Transverse colon (tissue), 4 donors: ENCODE measurements at regions not wholly inside any gene's neighbourhood (a gene's known extent, or its start where the extent isn't known, plus 50 kb on each side); places are given as distances from the start of the nearest gene placed in this dataset.

ENCODE experiments used
- DNase-seq: peaks from one replicate; pipeline ENCODE4 v3.0.0-alpha.2; 2019
- H3K27ac ChIP-seq, 4 donors: fragments of 200-600 bp; sonication (generic); 2 replicates each; pipeline ENCODE4 v1.5.1; 2016 to 2018; ENCODE audit warnings: inconsistent platforms in 4 of 4
- H3K27me3 ChIP-seq: fragments of 200-600 bp; sonication (generic); 2 replicates; pipeline ENCODE4 v1.5.1; 2017; ENCODE audit warnings: inconsistent platforms
- H3K36me3 ChIP-seq, 4 donors: fragments of 200-600 bp; sonication (generic); 2 replicates each; pipeline ENCODE4 v1.5.1; 2017 to 2019; ENCODE audit warnings: inconsistent platforms in 4 of 4
- H3K4me1 ChIP-seq, 4 donors: fragments of 200-600 bp; sonication (generic); 2 replicates each; pipeline ENCODE4 v1.5.1; 2017 to 2020; ENCODE audit warnings: inconsistent platforms in 4 of 4
- H3K4me3 ChIP-seq, 4 donors: fragments of 200-600 bp; sonication (generic); 1 replicate in 1 of 4; 2 replicates in 3 of 4; pipeline versions ENCODE4 v1.5.1 to v1.6.1; 2017 to 2019; ENCODE audit warnings: inconsistent platforms in 4 of 4
- H3K9me3 ChIP-seq, 2 donors: fragments of 200-600 bp; sonication (generic); 2 replicates each; pipeline ENCODE4 v1.5.1; 2017 to 2019; ENCODE audit warnings: inconsistent platforms in 2 of 2
- CTCF ChIP-seq, 5 experiments: fragments of 200-600 bp in 3 of 5; fragments of 450-650 bp in 2 of 5; sonication (generic) in 3 of 5; IDR thresholded peaks; 1 replicate in 2 of 5; 2 replicates in 3 of 5; pipeline ENCODE4 v1.5.1; 2016 to 2017; ENCODE audit warnings: antibody characterized with exemption in 5 of 5, inconsistent platforms in 3 of 5, mild to moderate bottlenecking in 2 of 5, moderate library complexity in 1 of 5
- EP300 ChIP-seq: sonication (generic); formaldehyde crosslinking; IDR thresholded peaks from one replicate; pipeline ENCODE4 v1.6.1; 2017; ENCODE audit warnings: antibody characterized with exemption, low read depth
- POLR2A ChIP-seq: fragments of 450-650 bp; IDR thresholded peaks from one replicate; pipeline ENCODE4 v1.6.1; 2016; ENCODE audit warnings: antibody characterized with exemption, mild to moderate bottlenecking, moderate library complexity
- POLR2AphosphoS5 ChIP-seq, 3 donors: sonication (generic); formaldehyde crosslinking; IDR thresholded peaks; one replicate each; pipeline ENCODE4 v1.6.1; 2016; ENCODE audit warnings: antibody characterized with exemption in 3 of 3
- WGBS, 2 donors: methylation state at CpG; one replicate each; pipeline ENCODE4 v1.1.5; 2018; ENCODE audit warnings: low coverage in 1 of 2; 5-methylcytosine and 5-hydroxymethylcytosine counted together
- in situ Hi-C, 4 donors: fragments of 200-750 bp; cut with MboI; loops; one replicate each; pipeline versions ENCODE4 v1.15.0 to v1.15.1; 2017; ENCODE audit warnings: low sequenced_read_pairs in 3 of 4, low pct_ligation_motif_present in 1 of 4, low pct_unique_long_range_greater_than_20kb in 1 of 4
- intact Hi-C: fragments of 100-400 bp; cut with DNase I; formaldehyde crosslinking; loops from one replicate; pipeline ENCODE4 v1.15.1; 2023; ENCODE audit warnings: low total_unique reads

GRCh38 chr7:94195201-94195600, 191.0 kb upstream of the BET1 start:
- DNase-seq: no peak
- Histone ChIP-seq H3K36me3 (no peaks in the 10 kb centered on the region), H3K4me3 (no peak overlapping the region), H3K9me3 (no peaks in the 10 kb centered on the region), H3K4me1 (no peaks in the 10 kb centered on the region), H3K27ac (no peak overlapping the region), H3K27me3 (no peaks in the 10 kb centered on the region)
- intact Hi-C loops (no loop called here), in situ Hi-C loops (no loop called here)
- WGBS, 2 donors: 78 to 100% methylated on average over 1 to 2 of the region's 2 CpGs
- TF ChIP-seq CTCF (IDR thresholded peaks at IDR 0.05) (no peak), EP300 (no peak), POLR2A (no peak), POLR2AphosphoS5 (IDR thresholded peaks at IDR 0.05) (no peak)

DNA sequence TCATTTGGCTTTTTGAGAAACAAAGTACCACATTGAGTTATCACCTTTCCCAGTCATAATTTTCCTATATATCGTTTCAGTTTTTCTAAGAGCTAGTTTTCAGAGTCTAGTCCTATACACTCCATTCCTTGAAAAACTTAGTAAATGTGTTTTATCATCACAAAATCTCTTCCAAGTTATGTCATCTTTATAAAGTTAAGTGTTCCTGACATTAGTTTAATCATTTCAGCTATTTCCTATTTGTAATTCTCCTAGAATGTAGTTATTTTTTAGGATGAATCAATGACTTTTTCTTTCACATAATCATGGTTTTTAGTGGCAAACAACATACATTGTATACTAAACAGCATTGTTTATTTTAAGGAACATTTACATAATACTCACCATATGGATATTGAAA, 191.7 kb upstream of the BET1 start:
- Histone ChIP-seq H3K27ac (no peak overlapping the region), H3K27me3 (no peaks in the 10 kb centered on the region), H3K36me3 (no peaks in the 10 kb centered on the region), H3K9me3 (no peaks in the 10 kb centered on the region), H3K4me3 (no peak overlapping the region), H3K4me1 (no peaks in the 10 kb centered on the region)
- in situ Hi-C loops: no loop called here
- TF ChIP-seq POLR2AphosphoS5 (IDR thresholded peaks at IDR 0.05): no peak
- no peak for TF ChIP-seq POLR2A
- no peak for TF ChIP-seq EP300
- no peak for TF ChIP-seq CTCF (IDR thresholded peaks at IDR 0.05)
- intact Hi-C loops: no loop called here
- WGBS, 2 donors: 54 to 68% methylated on average over 1 of the region's 1 CpG
- DNase-seq: no peak

- no peaks in the 10 kb centered on the region for H3K4me1 ChIP-seq
- no peaks in the 10 kb centered on the region for H3K27me3 ChIP-seq
- in situ Hi-C loops (no loop called here), intact Hi-C loops (no loop called here)
- WGBS, 2 donors: 75 to 84% methylated on average over 1 to 2 of the region's 2 CpGs
- H3K9me3 ChIP-seq: no peaks in the 10 kb centered on the region
- H3K36me3 ChIP-seq: no peaks in the 10 kb centered on the region
- H3K4me3 ChIP-seq: no peak overlapping the region
- TF ChIP-seq POLR2A (no peak), POLR2AphosphoS5 (IDR thresholded peaks at IDR 0.05) (no peak), CTCF (IDR thresholded peaks at IDR 0.05) (no peak)
- H3K27ac ChIP-seq: no peak overlapping the region
- no peak for DNase-seq
These were observed 189.2 kb upstream of the COL1A2 start for GRCh38 chr7:94205529-94205928.

DNA sequence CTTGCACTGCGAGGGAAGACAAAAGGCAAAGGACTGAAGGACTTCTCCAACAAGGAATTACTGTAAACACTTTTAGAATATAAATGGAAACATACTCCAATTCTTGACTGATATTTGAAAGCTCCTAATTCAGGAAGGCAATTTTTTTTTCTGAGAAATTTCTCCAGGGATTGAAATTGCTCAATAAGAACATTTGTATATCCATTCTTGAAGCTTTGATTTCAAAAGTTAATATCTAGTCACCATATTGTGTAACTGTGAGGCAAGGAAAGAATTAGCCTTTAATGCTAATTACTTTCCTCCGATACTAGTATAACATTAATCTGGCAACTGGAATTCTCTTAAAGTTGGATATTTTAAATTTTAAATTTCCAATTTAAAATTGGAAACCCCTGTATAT, 188.4 kb upstream of the COL1A2 start:
- TF ChIP-seq CTCF (IDR thresholded peaks at IDR 0.05): no peak
- TF ChIP-seq POLR2A: no peak
- intact Hi-C loops (no loop called here), in situ Hi-C loops (no loop called here)
- Histone ChIP-seq H3K9me3 (no peaks in the 10 kb centered on the region), H3K27ac (no peak overlapping the region), H3K4me1 (no peaks in the 10 kb centered on the region), H3K36me3 (no peaks in the 10 kb centered on the region), H3K4me3 (no peak overlapping the region), H3K27me3 (no peaks in the 10 kb centered on the region)
- 66 to 77% methylated on average over 2 of the region's 2 CpGs for WGBS, 2 donors
- DNase-seq: no peak
